ENCODE measurements at regions not wholly inside any gene's neighbourhood (a gene's known extent, or its start where the extent isn't known, plus 50 kb on each side); places are given as distances from the start of the nearest gene placed in this dataset.

DNA sequence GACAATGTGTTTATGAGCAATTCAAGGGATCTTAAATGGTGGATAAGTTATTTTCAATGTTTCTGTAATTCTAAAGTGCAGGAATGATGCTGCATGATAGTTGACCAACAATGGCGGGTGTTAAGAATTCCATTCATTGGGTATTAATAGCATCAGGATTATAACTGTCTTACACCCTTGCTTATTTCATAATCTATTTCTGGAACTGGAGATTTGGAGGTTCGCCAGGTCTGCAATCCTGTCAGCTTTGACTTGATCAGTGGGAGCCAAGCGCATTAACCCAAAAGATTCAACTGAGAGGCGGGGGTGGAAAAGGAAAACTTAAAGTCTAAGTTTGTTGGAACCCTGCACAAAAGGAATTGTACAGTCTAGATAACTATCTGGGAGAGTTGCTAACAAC, 114.9 kb upstream of the ZEB1 start:
- H2AK5ac ChIP-seq (ENCODE audit: low read length), result no peak overlapping the region
- H3K4me2 ChIP-seq (ENCODE audit: low read length), result no peak overlapping the region
- H3K79me2 ChIP-seq (ENCODE audit: control insufficient read depth, insufficient read depth, low read length, poor library complexity), result no peaks in the 10 kb centered on the region
- H2BK12ac ChIP-seq (ENCODE audit: low read length), result no peak overlapping the region
- no peak overlapping the region for H3K18ac ChIP-seq (ENCODE audit: low read length)
- H4K8ac ChIP-seq (ENCODE audit: low read depth, low read length), result no peak overlapping the region
- H2BK5ac ChIP-seq (ENCODE audit: low read depth, low read length, poor library complexity), result no peak overlapping the region
- WGBS (ENCODE audit: extremely low coverage, insufficient coverage, insufficient read length), result no CpG with 5 or more reads among the region's 4 CpGs
- no peaks in the 10 kb centered on the region for H3K9me3 ChIP-seq (ENCODE audit: insufficient read depth, low read depth, low read length)
- no peak overlapping the region for H3K4me3 ChIP-seq (ENCODE audit: low read depth, low read length)
- no peak overlapping the region for H3K27ac ChIP-seq (ENCODE audit: low read depth, low read length)
- no peak overlapping the region for H4K91ac ChIP-seq (ENCODE audit: low read depth, low read length)
- H3K23ac ChIP-seq (ENCODE audit: low read length), result no peak overlapping the region
- H3K14ac ChIP-seq (ENCODE audit: low read length), result no peak overlapping the region
- no peaks in the 10 kb centered on the region for H3K79me1 ChIP-seq (ENCODE audit: low read length)
- no peak overlapping the region for H3K4ac ChIP-seq (ENCODE audit: low read depth, low read length)
- no peak overlapping the region for H2AFZ ChIP-seq (ENCODE audit: insufficient read depth, low read length, poor library complexity)
- H4K12ac ChIP-seq (ENCODE audit: low read depth, low read length), result no peak overlapping the region
- no peak overlapping the region for H3K9ac ChIP-seq (ENCODE audit: low read length)
- no peaks in the 10 kb centered on the region for H3K36me3 ChIP-seq (ENCODE audit: control insufficient read depth in 1 of 2, insufficient read depth in 2 of 2, low read length in 2 of 2)
- H3K27me3 ChIP-seq (ENCODE audit: insufficient read depth, low read length), result no peaks in the 10 kb centered on the region
- H3K4me1 ChIP-seq (ENCODE audit: control insufficient read depth in 1 of 2, insufficient read depth in 2 of 2, low read length in 2 of 2), result no peaks in the 10 kb centered on the region
- no peak overlapping the region for H2BK120ac ChIP-seq (ENCODE audit: insufficient read depth, low read length, poor library complexity)
- DNase-seq, result no peak

DNA sequence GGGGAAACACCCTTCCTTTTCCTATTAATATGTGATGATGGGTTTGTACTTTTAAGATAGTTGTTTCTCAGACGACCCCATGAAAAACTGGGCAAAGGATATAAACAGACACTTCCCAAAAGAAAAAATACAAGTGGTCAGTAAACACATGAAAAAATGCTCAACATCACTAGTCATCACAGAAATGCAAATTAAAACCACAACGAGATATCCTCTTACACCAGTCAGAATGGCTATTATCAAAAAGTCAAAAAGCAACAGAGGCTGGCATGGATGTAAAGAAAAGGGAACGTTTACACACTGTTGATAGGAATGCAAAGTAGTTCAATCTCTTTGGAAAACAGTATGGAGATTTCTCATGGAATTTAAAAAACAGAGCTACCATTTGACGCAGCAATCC, 111.4 kb upstream of the ZEB1 start:
- Histone ChIP-seq H3K14ac (ENCODE audit: low read length) (no peak overlapping the region), H2AFZ (ENCODE audit: insufficient read depth, low read length, poor library complexity) (no peak overlapping the region), H4K8ac (ENCODE audit: low read depth, low read length) (no peak overlapping the region), H4K12ac (ENCODE audit: low read depth, low read length) (no peak overlapping the region), H2BK120ac (ENCODE audit: insufficient read depth, low read length, poor library complexity) (no peak overlapping the region), H3K4ac (ENCODE audit: low read depth, low read length) (no peak overlapping the region), H4K91ac (ENCODE audit: low read depth, low read length) (no peak overlapping the region), H3K27me3 (ENCODE audit: insufficient read depth, low read length) (no peaks in the 10 kb centered on the region), H3K18ac (ENCODE audit: low read length) (no peak overlapping the region), H2BK12ac (ENCODE audit: low read length) (no peak overlapping the region), H3K79me2 (ENCODE audit: control insufficient read depth, insufficient read depth, low read length, poor library complexity) (no peaks in the 10 kb centered on the region), H3K9me3 (ENCODE audit: insufficient read depth, low read depth, low read length) (no peaks in the 10 kb centered on the region), H3K4me1 (ENCODE audit: control insufficient read depth in 1 of 2, insufficient read depth in 2 of 2, low read length in 2 of 2) (no peaks in the 10 kb centered on the region), H3K79me1 (ENCODE audit: low read length) (no peaks in the 10 kb centered on the region), H3K27ac (ENCODE audit: low read depth, low read length) (no peak overlapping the region), H3K23ac (ENCODE audit: low read length) (no peak overlapping the region), H3K36me3 (ENCODE audit: control insufficient read depth in 1 of 2, insufficient read depth in 2 of 2, low read length in 2 of 2) (no peaks in the 10 kb centered on the region), H2BK5ac (ENCODE audit: low read depth, low read length, poor library complexity) (no peak overlapping the region), H2AK5ac (ENCODE audit: low read length) (no peak overlapping the region), H3K4me2 (ENCODE audit: low read length) (no peak overlapping the region), H3K9ac (ENCODE audit: low read length) (no peak overlapping the region), H3K4me3 (ENCODE audit: low read depth, low read length) (no peak overlapping the region)
- no peak for DNase-seq
- no CpG with 5 or more reads among the region's 4 CpGs for WGBS (ENCODE audit: extremely low coverage, insufficient coverage, insufficient read length)

DNA sequence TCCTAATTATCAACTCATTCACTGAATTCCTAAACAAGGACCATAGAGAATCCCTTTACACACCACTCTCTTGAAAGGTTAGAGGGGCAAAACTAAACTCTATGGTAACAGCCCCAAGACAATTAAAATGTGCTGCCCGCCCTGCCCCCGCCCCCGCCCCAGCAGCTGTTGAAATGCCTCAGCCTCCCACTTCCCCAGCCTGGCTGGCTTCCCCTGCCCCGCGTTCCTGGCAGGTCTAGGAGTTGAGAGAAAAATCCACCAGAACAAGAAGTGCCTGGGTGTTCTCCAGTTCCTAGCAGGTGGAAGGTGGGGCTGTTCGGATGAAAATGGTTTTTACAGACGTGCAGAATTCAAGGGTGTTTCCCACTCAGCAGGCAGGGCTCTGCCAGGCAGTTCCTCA, 109.5 kb upstream of the ZEB1 start:
- no peak overlapping the region for H2BK12ac ChIP-seq (ENCODE audit: low read length)
- no peak overlapping the region for H3K4ac ChIP-seq (ENCODE audit: low read depth, low read length)
- no peaks in the 10 kb centered on the region for H3K9me3 ChIP-seq (ENCODE audit: insufficient read depth, low read depth, low read length)
- H3K79me1 ChIP-seq (ENCODE audit: low read length), result no peaks in the 10 kb centered on the region
- no peak overlapping the region for H4K8ac ChIP-seq (ENCODE audit: low read depth, low read length)
- no peak overlapping the region for H4K12ac ChIP-seq (ENCODE audit: low read depth, low read length)
- no peaks in the 10 kb centered on the region for H3K79me2 ChIP-seq (ENCODE audit: control insufficient read depth, insufficient read depth, low read length, poor library complexity)
- H2BK120ac ChIP-seq (ENCODE audit: insufficient read depth, low read length, poor library complexity), result no peak overlapping the region
- H3K27ac ChIP-seq (ENCODE audit: low read depth, low read length), result no peak overlapping the region
- H2AK5ac ChIP-seq (ENCODE audit: low read length), result no peak overlapping the region
- no peak for DNase-seq
- H2BK5ac ChIP-seq (ENCODE audit: low read depth, low read length, poor library complexity), result no peak overlapping the region
- no peak overlapping the region for H3K9ac ChIP-seq (ENCODE audit: low read length)
- H3K4me3 ChIP-seq (ENCODE audit: low read depth, low read length), result no peak overlapping the region
- no peak overlapping the region for H4K91ac ChIP-seq (ENCODE audit: low read depth, low read length)
- H2AFZ ChIP-seq (ENCODE audit: insufficient read depth, low read length, poor library complexity), result no peak overlapping the region
- H3K18ac ChIP-seq (ENCODE audit: low read length), result no peak overlapping the region
- no CpG with 5 or more reads among the region's 7 CpGs for WGBS (ENCODE audit: extremely low coverage, insufficient coverage, insufficient read length)
- no peaks in the 10 kb centered on the region for H3K4me1 ChIP-seq (ENCODE audit: control insufficient read depth in 1 of 2, insufficient read depth in 2 of 2, low read length in 2 of 2)
- no peaks in the 10 kb centered on the region for H3K36me3 ChIP-seq (ENCODE audit: control insufficient read depth in 1 of 2, insufficient read depth in 2 of 2, low read length in 2 of 2)
- no peak overlapping the region for H3K4me2 ChIP-seq (ENCODE audit: low read length)
- H3K23ac ChIP-seq (ENCODE audit: low read length), result no peak overlapping the region
- H3K14ac ChIP-seq (ENCODE audit: low read length), result no peak overlapping the region
- H3K27me3 ChIP-seq (ENCODE audit: insufficient read depth, low read length), result no peaks in the 10 kb centered on the region

DNA sequence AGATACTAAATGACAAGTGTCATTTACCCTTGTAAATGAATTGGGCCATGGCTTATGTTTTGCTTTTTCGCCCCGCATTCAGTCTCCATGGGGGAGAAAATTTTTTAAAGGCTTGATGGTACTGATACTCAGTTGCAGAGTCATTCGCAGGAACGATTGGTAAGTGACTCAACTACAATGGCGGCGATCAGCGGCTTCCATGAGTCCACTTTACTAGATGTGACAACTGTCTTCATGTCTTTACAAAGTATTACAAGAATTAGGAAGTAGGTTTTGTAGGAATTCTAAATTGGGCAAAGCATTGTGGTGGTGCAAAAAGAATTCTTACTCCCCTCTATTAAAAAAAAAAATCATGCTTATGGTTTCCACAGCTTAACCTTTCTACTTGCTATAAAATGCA, 108.8 kb upstream of the ZEB1 start:
- H3K27me3 ChIP-seq (ENCODE audit: insufficient read depth, low read length), result no peaks in the 10 kb centered on the region
- no peak overlapping the region for H2BK5ac ChIP-seq (ENCODE audit: low read depth, low read length, poor library complexity)
- no peak overlapping the region for H3K18ac ChIP-seq (ENCODE audit: low read length)
- H2AFZ ChIP-seq (ENCODE audit: insufficient read depth, low read length, poor library complexity), result no peak overlapping the region
- no peak overlapping the region for H4K91ac ChIP-seq (ENCODE audit: low read depth, low read length)
- no peak overlapping the region for H3K27ac ChIP-seq (ENCODE audit: low read depth, low read length)
- H4K8ac ChIP-seq (ENCODE audit: low read depth, low read length), result no peak overlapping the region
- H3K9ac ChIP-seq (ENCODE audit: low read length), result no peak overlapping the region
- H3K79me2 ChIP-seq (ENCODE audit: control insufficient read depth, insufficient read depth, low read length, poor library complexity), result no peaks in the 10 kb centered on the region
- no peak overlapping the region for H3K14ac ChIP-seq (ENCODE audit: low read length)
- no peak overlapping the region for H3K4me2 ChIP-seq (ENCODE audit: low read length)
- WGBS (ENCODE audit: extremely low coverage, insufficient coverage, insufficient read length), result no CpG with 5 or more reads among the region's 7 CpGs
- H3K4ac ChIP-seq (ENCODE audit: low read depth, low read length), result no peak overlapping the region
- no peaks in the 10 kb centered on the region for H3K36me3 ChIP-seq (ENCODE audit: control insufficient read depth in 1 of 2, insufficient read depth in 2 of 2, low read length in 2 of 2)
- H3K4me1 ChIP-seq (ENCODE audit: control insufficient read depth in 1 of 2, insufficient read depth in 2 of 2, low read length in 2 of 2), result no peaks in the 10 kb centered on the region
- no peaks in the 10 kb centered on the region for H3K9me3 ChIP-seq (ENCODE audit: insufficient read depth, low read depth, low read length)
- no peak overlapping the region for H3K23ac ChIP-seq (ENCODE audit: low read length)
- no peak overlapping the region for H2BK12ac ChIP-seq (ENCODE audit: low read length)
- H3K4me3 ChIP-seq (ENCODE audit: low read depth, low read length), result no peak overlapping the region
- no peak overlapping the region for H4K12ac ChIP-seq (ENCODE audit: low read depth, low read length)
- no peak for DNase-seq
- no peak overlapping the region for H2BK120ac ChIP-seq (ENCODE audit: insufficient read depth, low read length, poor library complexity)
- no peak overlapping the region for H2AK5ac ChIP-seq (ENCODE audit: low read length)
- H3K79me1 ChIP-seq (ENCODE audit: low read length), result no peaks in the 10 kb centered on the region
